ENCODE measurements at regions not wholly inside any gene's neighbourhood (a gene's known extent, or its start where the extent isn't known, plus 50 kb on each side); places are given as distances from the start of the nearest gene placed in this dataset.

DNA sequence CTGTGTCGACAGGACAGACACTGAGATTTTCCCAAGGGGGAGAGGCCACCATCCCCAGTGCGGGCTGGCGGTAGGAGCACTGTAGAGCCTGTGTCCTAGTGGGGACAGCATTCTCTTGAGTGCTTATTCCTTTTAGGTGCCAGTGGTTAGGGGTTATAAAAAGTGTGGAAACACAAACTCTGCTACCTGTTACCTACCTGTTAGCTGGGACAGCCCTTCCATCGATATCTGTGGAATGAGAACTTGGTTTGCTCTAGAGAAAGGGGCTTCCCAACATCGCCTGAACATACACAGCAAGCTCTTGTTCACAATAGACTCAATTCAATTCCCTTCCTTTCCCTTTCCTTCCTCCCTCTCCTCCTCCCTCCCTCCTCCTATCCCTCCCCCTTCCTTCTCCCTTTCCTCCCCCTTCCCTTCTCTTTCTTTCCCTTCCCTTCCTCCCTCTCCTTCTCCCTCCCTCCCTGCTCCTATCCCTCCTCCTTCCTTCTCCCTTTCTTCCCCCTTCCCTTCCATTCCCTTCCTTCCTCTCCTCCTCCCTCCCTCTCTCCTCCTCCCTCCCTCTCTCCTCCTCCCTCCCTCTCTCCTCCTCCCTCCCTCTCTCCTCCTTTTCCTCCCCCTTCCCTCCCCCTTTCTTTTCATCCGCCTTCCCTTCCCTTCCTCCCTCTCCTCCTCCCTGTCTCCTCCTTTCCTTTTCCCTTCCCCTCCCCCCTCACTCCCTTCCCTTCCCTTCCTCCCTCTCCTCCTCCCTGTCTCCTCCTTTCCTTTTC, 188.5 kb downstream of the URI1 start:
- ChIA-PET CTCF (no interaction called here), POLR2A (no interaction called here)
- Histone ChIP-seq H3K9me3 (ENCODE audit: control insufficient read depth in 1 of 2, insufficient read depth in 1 of 2, low read length in 2 of 2) (peaks cover 0 to 24% of the 10 kb centered on the region in 2 experiments), H3K27ac (ENCODE audit: low read depth in 1 of 2, low read length in 2 of 2) (no peak overlapping the region), H3K4me3 (ENCODE audit: low read length) (no peak overlapping the region), H3K4me1 (ENCODE audit: insufficient read depth, low read length) (no peaks in the 10 kb centered on the region), H3K36me3 (ENCODE audit: insufficient read depth, low read length) (no peaks in the 10 kb centered on the region), H3K27me3 (ENCODE audit: control insufficient read depth in 1 of 2, insufficient read depth in 2 of 2, low read length in 2 of 2) (no peaks in the 10 kb centered on the region)
- intact Hi-C loops (cut with DNase I, micrococcal nuclease): no loop called here
- H3K27ac Mint-ChIP-seq: no peak overlapping the region
- no peaks in the 10 kb centered on the region for H3K36me3 Mint-ChIP-seq (ENCODE audit: low read depth)
- ATAC-seq (ENCODE audit: poor library complexity): no peak
- TF ChIP-seq, protein P1, sequence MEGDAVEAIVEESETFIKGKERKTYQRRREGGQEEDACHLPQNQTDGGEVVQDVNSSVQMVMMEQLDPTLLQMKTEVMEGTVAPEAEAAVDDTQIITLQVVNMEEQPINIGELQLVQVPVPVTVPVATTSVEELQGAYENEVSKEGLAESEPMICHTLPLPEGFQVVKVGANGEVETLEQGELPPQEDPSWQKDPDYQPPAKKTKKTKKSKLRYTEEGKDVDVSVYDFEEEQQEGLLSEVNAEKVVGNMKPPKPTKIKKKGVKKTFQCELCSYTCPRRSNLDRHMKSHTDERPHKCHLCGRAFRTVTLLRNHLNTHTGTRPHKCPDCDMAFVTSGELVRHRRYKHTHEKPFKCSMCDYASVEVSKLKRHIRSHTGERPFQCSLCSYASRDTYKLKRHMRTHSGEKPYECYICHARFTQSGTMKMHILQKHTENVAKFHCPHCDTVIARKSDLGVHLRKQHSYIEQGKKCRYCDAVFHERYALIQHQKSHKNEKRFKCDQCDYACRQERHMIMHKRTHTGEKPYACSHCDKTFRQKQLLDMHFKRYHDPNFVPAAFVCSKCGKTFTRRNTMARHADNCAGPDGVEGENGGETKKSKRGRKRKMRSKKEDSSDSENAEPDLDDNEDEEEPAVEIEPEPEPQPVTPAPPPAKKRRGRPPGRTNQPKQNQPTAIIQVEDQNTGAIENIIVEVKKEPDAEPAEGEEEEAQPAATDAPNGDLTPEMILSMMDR (IDR thresholded peaks at IDR 0.05): no peak
- no peaks in the 10 kb centered on the region for H3K4me1 Mint-ChIP-seq (ENCODE audit: low read depth)
- no peaks in the 10 kb centered on the region for H3K27me3 Mint-ChIP-seq
- H3K4me3 Mint-ChIP-seq: no peak overlapping the region
- no peak for DNase-seq
- H3K9me3 Mint-ChIP-seq: no peaks in the 10 kb centered on the region

DNA sequence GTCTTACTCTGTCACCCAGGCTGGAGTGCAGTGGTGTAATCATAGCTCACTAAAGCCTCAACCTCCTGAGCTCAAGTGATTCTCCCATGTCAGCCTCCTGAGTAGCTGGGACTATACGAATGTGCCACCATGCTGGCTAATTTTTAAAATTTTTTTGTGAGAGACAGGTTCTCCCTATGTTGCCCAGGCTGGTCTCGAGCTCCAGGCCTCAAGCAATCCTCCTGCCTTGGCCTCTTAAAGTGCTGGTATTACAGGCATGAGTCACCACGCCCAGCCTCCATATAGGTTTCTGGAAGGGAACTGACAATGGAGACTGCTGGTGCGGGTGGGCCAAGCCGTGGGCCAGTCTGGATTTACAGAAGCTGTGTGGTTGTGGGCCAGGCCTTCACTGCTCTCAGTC, 189.2 kb downstream of the URI1 start:
- H3K36me3 Mint-ChIP-seq (ENCODE audit: low read depth): no peaks in the 10 kb centered on the region
- no peaks in the 10 kb centered on the region for H3K4me1 Mint-ChIP-seq (ENCODE audit: low read depth)
- no peak overlapping the region for H3K27ac ChIP-seq (ENCODE audit: low read depth in 1 of 2, low read length in 2 of 2)
- intact Hi-C loops (cut with DNase I, micrococcal nuclease): no loop called here
- ATAC-seq (ENCODE audit: poor library complexity): no peak
- peaks cover 0 to 24% of the 10 kb centered on the region in 2 experiments for H3K9me3 ChIP-seq (ENCODE audit: control insufficient read depth in 1 of 2, insufficient read depth in 1 of 2, low read length in 2 of 2)
- no peaks in the 10 kb centered on the region for H3K9me3 Mint-ChIP-seq
- CTCF ChIA-PET: no interaction called here
- POLR2A ChIA-PET: no interaction called here
- H3K4me1 ChIP-seq (ENCODE audit: insufficient read depth, low read length): no peaks in the 10 kb centered on the region
- H3K4me3 Mint-ChIP-seq: no peak overlapping the region
- no peaks in the 10 kb centered on the region for H3K27me3 Mint-ChIP-seq
- H3K36me3 ChIP-seq (ENCODE audit: insufficient read depth, low read length): no peaks in the 10 kb centered on the region
- no peaks in the 10 kb centered on the region for H3K27me3 ChIP-seq (ENCODE audit: control insufficient read depth in 1 of 2, insufficient read depth in 2 of 2, low read length in 2 of 2)
- no peak overlapping the region for H3K4me3 ChIP-seq (ENCODE audit: low read length)
- TF ChIP-seq, protein P1 (IDR thresholded peaks at IDR 0.05): no peak
- no peak for DNase-seq
- no peak overlapping the region for H3K27ac Mint-ChIP-seq

DNA sequence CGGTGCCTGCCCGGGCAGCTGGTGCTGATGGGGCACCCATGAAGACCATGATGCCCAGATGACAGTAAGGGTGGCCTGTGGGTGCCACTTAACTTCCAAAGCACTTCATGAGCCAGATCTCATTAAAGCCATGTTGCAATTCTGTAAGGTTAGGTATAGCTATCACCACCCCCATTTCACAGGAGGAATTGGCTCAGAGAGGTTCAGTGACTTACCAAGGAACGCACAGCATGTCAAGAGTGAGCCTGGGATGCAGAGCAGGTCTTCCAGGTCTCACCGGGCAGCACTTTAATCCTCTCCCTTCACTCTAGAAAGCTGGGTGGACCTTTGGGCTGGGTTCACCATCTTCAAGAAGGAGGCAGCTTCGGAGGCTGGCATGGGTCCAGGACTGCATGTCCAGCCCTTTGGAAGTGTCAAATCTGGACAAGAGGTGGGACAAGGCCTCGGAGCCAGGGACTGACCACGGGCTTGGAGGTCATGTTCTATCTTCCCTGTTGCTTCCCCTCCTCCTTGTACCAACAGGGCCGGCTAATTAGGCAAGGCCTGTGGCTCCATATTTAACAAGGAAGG, 189.8 kb downstream of the URI1 start:
- DNase-seq: no peak
- Mint-ChIP-seq H3K9me3 (peaks cover 1% of the 10 kb centered on the region), H3K36me3 (ENCODE audit: low read depth) (no peaks in the 10 kb centered on the region), H3K27ac (no peak overlapping the region), H3K27me3 (no peaks in the 10 kb centered on the region), H3K4me1 (ENCODE audit: low read depth) (no peaks in the 10 kb centered on the region), H3K4me3 (no peak overlapping the region)
- H3K4me3 ChIP-seq (ENCODE audit: low read length): no peak overlapping the region
- intact Hi-C loops (cut with DNase I, micrococcal nuclease): no loop called here
- no peaks in the 10 kb centered on the region for H3K27me3 ChIP-seq (ENCODE audit: control insufficient read depth in 1 of 2, insufficient read depth in 2 of 2, low read length in 2 of 2)
- ChIA-PET POLR2A (no interaction called here), CTCF (no interaction called here)
- no peak overlapping the region for H3K27ac ChIP-seq (ENCODE audit: low read depth in 1 of 2, low read length in 2 of 2)
- H3K4me1 ChIP-seq (ENCODE audit: insufficient read depth, low read length): no peaks in the 10 kb centered on the region
- peaks cover 0 to 24% of the 10 kb centered on the region in 2 experiments for H3K9me3 ChIP-seq (ENCODE audit: control insufficient read depth in 1 of 2, insufficient read depth in 1 of 2, low read length in 2 of 2)
- H3K36me3 ChIP-seq (ENCODE audit: insufficient read depth, low read length): no peaks in the 10 kb centered on the region
- TF ChIP-seq, protein P1 (IDR thresholded peaks at IDR 0.05): no peak
- ATAC-seq (ENCODE audit: poor library complexity): no peak

All from CD4-positive, alpha-beta T cell (primary cell).